ENCODE measurements at regions not wholly inside any gene's neighbourhood (a gene's known extent, or its start where the extent isn't known, plus 50 kb on each side); places are given as distances from the start of the nearest gene placed in this dataset.
"Not testable (repeated sequence)": the region's sequence is repeated elsewhere in the genome, so short reads cannot be mapped to it uniquely, and the experiment has no call there.

DNA sequence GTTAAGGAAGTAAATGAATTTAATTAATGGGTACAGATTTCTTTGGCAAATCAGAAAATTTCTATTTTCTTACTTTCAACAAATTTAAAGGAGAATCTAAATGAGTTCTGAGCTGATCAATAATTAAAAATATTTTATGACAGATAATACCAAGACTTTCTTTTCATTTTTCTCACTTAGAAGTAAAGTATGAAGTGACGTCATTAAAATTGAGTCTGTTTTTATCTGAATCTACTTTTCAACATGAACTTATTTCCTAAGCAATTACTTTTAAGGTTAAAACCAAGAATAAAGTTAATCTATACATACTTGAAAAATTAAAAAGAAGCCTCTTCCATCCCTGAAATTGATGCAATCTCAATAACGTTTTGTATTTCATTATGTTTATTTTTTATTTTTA is 552.8 kb upstream of the ST8SIA4 start:
- no peak for DNase-seq

GRCh38 chr5:101455048-101455447 is 552.0 kb upstream of the ST8SIA4 start:
- DNase-seq: no peak

DNA sequence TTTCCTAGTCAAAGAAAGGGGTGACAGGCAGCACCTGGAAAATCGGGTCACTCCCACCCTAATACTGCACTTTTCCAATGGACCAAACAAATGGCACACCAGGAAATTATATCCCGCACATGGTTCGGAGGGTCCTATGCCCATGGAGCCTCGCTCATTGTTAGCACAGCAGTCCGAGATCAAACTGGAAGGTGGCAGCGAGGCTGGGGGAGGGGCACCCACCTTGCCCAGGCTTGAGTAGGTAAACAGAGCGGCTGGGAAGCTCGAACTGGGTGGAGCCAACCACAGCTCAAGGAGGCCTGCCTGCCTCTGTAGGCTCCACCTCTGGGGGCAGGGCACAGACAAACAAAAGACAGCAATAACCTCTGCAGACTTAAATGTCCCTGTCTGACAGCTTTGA is 539.2 kb upstream of the ST8SIA4 start:
- DNase-seq: not testable (repeated sequence)

- no peak for DNase-seq
Measured at GRCh38 chr5:101440173-101440572, 537.1 kb upstream of the ST8SIA4 start.

- no peak for DNase-seq
Measured at GRCh38 chr5:101437351-101437750, 534.3 kb upstream of the ST8SIA4 start.

GRCh38 chr5:101435768-101436167 is 532.7 kb upstream of the ST8SIA4 start:
- peak; percentile 19 for DNase-seq

GRCh38 chr5:101431201-101431600 is 528.1 kb upstream of the ST8SIA4 start:
- no peak for DNase-seq

DNA sequence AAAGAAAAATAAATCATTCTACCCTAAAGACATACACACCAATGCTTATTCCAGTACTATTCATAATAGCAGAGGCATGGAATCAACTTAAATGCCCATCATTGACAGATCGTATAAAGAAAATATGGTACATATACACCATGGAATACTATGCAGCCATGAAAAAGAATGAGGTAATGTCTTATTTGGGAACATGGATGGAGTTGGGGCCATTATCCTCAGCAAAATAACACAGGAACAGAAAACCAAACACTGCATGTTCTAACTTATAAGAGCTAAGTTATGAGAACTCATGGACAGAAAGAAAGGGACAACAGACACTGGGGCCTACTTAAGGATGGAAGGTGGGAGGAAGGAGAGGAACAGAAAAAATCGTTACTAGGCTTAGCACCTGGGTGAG is 527.5 kb upstream of the ST8SIA4 start:
- DNase-seq: no peak

- no peak for DNase-seq
Measured at GRCh38 chr5:101429241-101429640, 526.2 kb upstream of the ST8SIA4 start.

GRCh38 chr5:101425339-101425859 is 522.3 kb upstream of the ST8SIA4 start:
- no peak for DNase-seq

DNA sequence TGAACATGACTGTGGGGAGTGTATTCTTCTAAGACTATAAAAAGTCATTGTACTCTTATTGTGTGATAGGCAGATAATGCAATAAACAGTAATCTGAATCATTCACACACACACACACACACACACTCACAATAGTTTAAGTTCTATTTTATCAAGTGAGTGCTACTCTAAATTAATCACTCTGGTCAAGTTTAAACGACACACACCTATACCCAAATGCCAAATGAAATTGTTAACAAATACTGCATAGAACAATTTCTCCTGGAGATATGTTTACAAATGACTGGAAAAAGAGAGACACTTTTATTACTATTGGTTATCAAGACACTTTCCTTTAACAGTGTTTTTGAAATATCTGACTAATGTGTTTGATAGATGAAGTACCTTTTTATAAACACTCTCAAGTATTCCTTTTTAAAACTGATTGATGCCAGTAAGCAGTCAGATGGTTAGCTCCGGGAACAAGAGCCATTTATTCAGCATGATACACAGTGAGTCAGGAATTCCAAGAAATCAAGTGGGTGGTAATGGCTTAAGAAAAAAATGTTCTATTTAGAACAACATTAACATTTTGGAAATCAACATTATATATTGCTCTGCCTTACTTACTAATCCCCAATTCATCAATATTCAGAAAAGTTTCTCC is 521.6 kb upstream of the ST8SIA4 start:
- peak; percentile 89 for DNase-seq

- DNase-seq: no peak
Measured at GRCh38 chr5:101418713-101419118, 515.6 kb upstream of the ST8SIA4 start.

- no peak for DNase-seq
Measured at GRCh38 chr5:101404531-101404930, 501.4 kb upstream of the ST8SIA4 start.

DNA sequence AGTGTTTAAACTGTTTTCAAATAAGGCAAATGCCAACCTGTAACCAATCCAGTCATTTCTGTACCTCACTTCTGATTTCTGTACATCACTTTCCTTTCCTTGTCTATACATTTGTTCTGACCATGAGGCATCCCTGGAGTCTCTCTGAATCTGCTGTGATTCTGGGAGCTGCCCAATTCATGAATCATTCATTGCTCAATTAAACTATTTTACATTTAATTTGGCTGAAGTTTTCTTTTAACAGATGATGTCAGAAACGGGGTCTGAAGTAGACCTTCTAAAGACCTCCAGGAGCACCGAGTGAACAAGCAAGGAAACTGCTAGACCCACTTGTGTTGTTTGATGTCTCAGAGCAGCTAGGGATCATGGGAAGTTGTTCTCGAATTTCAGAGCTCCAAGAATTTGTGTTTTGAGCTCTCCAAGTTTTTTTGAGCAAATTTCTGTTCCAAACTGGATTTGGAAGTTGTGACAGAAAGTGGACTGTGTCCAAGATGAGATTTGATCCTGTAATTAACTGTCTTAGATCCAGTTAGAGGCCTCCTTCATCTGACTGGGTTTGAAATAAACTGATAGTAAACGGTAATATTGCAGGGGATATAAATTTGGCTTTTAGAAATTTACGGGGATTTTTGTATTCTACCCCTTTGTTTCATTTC is 490.8 kb upstream of the ST8SIA4 start:
- DNase-seq: no peak

DNA sequence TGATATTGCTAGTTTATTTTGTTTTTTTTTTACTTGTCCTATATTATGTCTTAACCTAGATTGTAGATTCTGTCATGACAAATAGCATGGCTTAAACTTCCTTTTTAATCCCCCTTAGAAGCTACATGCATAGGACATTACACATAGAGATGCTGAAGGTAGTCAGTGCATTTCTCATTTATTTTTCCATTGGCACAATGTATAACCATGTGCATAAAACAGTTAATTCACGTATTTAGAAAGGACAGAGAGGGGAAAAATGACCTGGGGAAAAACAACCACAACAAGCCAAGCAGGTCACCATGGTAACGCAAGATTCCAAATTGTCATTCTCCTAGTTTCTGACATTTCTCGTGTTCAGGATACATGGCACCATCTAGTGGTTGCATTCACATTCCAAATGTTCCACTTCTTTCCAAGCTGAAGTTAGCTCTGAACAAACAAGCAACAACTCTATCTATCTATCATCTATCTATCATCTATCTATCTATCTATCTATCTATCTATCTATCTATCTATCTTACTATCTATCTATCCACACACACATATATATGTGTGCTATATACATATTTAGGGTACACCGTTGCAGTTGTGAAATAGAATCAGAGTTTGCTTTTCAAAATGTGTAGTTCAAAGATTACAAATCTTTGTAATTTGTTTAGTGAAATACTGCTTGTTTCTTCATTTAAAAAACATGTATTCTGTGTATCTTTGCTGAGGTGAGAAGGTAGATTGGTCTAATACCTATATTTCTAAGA is 487.2 kb upstream of the ST8SIA4 start:
- DNase-seq: peak; percentile 64

GRCh38 chr5:101385276-101385675 is 482.2 kb upstream of the ST8SIA4 start:
- no peak for DNase-seq

GRCh38 chr5:101370181-101370580 is 467.1 kb upstream of the ST8SIA4 start:
- no peak for DNase-seq

GRCh38 chr5:101364469-101364868 is 461.4 kb upstream of the ST8SIA4 start:
- no peak for DNase-seq

- no peak for DNase-seq
Measured at GRCh38 chr5:101362067-101362466, 459.0 kb upstream of the ST8SIA4 start.

DNA sequence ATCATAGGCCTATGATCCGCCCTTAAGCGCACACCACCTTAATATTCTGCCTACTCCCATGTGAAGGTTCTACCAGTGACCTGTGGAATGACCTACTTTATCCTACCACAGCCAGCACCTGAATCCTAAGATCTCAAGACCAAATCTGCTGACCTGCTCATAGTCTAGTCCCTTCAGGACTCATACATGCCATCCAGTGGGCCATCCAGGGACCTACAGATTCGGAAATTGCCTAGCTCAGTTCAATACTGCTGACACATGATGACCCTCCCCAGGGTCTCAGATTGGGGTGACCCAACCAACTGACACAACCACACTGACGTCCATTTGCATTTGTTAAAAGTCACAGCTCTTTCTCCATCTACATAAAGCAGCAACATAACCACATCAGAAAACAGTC is 443.8 kb upstream of the ST8SIA4 start:
- DNase-seq: no peak

GRCh38 chr5:101346447-101346846 is 443.4 kb upstream of the ST8SIA4 start:
- DNase-seq: no peak

DNA sequence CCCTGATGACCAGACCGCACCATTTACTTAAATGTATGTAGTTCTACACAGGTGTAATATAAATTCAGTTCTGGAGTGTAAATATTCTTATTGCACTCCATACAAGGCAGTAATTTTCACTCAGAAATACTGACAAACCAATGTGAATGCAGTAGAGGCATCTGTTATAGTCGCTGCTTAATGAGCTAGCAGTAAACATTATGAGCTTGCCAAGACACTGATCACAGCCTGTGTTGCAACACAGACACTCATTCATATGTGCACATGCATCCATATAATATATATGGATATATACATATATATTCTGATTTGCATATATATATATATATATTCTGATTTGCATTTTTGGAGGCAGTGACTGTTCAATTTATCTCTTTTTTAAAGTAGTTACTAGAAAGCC is 435.1 kb upstream of the ST8SIA4 start:
- DNase-seq: no peak

- no peak for DNase-seq
Measured at GRCh38 chr5:101327816-101328215, 424.7 kb upstream of the ST8SIA4 start.

- no peak for DNase-seq
Measured at GRCh38 chr5:101326766-101327165, 423.7 kb upstream of the ST8SIA4 start.

Measured in kidney glomerular epithelial cell (primary cell).